ENCODE measurements at regions not wholly inside any gene's neighbourhood (a gene's known extent, or its start where the extent isn't known, plus 50 kb on each side); places are given as distances from the start of the nearest gene placed in this dataset.

DNA sequence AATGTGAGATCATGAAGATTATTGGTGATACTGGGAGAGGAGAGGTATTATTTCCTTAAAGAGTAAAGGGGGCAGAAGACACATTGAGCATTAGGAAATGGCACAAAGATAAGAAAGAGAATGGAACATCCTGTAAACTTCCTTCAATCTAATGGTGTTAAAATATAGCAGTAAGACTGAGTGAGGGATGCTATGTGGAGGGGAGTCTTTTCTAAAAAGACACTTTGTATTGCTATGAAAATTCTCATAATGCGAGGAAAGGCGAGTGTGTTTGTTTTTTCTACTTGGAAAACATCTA, 405.2 kb downstream of the ARL4A start:
- ChIA-PET CTCF (no interaction called here), POLR2A (ENCODE audit: low non-redundant PET) (no interaction called here)
- no peak overlapping the region for H3K27ac ChIP-seq
- no peak for DNase-seq (ENCODE audit: low spot score)
- TF ChIP-seq, protein P1, sequence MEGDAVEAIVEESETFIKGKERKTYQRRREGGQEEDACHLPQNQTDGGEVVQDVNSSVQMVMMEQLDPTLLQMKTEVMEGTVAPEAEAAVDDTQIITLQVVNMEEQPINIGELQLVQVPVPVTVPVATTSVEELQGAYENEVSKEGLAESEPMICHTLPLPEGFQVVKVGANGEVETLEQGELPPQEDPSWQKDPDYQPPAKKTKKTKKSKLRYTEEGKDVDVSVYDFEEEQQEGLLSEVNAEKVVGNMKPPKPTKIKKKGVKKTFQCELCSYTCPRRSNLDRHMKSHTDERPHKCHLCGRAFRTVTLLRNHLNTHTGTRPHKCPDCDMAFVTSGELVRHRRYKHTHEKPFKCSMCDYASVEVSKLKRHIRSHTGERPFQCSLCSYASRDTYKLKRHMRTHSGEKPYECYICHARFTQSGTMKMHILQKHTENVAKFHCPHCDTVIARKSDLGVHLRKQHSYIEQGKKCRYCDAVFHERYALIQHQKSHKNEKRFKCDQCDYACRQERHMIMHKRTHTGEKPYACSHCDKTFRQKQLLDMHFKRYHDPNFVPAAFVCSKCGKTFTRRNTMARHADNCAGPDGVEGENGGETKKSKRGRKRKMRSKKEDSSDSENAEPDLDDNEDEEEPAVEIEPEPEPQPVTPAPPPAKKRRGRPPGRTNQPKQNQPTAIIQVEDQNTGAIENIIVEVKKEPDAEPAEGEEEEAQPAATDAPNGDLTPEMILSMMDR (conservative IDR thresholded peaks at IDR 0.05; ENCODE audit: low read depth) = no peak

- CTCF ChIA-PET = interaction anchor here (0.6 kb wide), 1 partner anchor 406 kb away, joined by 4 read pairs; no protein-coding TSS in a partner anchor
- DNase-seq (ENCODE audit: low spot score) = no peak
Observed at GRCh38 chr7:13093160-13093559, 405.7 kb downstream of the ARL4A start.

GRCh38 chr7:13097499-13097898, 410.1 kb downstream of the ARL4A start:
- TF ChIP-seq, protein P1 (conservative IDR thresholded peaks at IDR 0.05; ENCODE audit: low read depth) = no peak
- DNase-seq (ENCODE audit: low spot score) = no peak
- ChIA-PET CTCF (interaction anchor here (0.6 kb wide), 1 partner anchor 490 kb away, joined by 4 read pairs; no protein-coding TSS in a partner anchor), POLR2A (ENCODE audit: low non-redundant PET) (no interaction called here)
- H3K27ac ChIP-seq = no peak overlapping the region

More at GRCh38 chr7:13093160-13093559, 405.7 kb downstream of the ARL4A start:
- no peak overlapping the region for H3K27ac ChIP-seq
- POLR2A ChIA-PET (ENCODE audit: low non-redundant PET) = no interaction called here
- TF ChIP-seq, protein P1 (conservative IDR thresholded peaks at IDR 0.05; ENCODE audit: low read depth) = no peak

DNA sequence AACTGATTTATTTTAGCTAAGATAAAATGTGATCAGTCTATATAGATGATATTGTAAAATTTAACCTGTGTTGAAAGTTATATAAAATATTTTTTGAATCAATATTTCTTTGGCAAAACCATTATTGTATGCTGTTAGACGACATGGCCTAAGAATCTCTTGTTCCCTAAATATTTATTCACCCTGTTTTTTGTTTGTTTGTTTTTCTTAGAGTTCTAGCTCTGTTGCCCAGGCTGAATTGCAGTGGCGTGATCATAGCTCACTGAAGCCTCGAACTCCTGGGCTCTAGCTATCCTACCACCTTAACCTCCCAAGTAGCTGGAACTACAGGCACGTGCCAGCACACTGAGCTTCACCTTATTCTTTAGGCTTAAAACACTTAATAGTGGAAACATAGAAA, 410.7 kb downstream of the ARL4A start:
- TF ChIP-seq, protein P1 (conservative IDR thresholded peaks at IDR 0.05; ENCODE audit: low read depth) = no peak
- no peak overlapping the region for H3K27ac ChIP-seq
- DNase-seq (ENCODE audit: low spot score) = no peak
- POLR2A ChIA-PET (ENCODE audit: low non-redundant PET) = no interaction called here
- CTCF ChIA-PET = no interaction called here

GRCh38 chr7:13099154-13099795, 411.8 kb downstream of the ARL4A start:
- TF ChIP-seq, protein P1 (conservative IDR thresholded peaks at IDR 0.05; ENCODE audit: low read depth) = no peak
- H3K27ac ChIP-seq = no peak overlapping the region
- DNase-seq (ENCODE audit: low spot score) = peak; percentile 49
- POLR2A ChIA-PET (ENCODE audit: low non-redundant PET) = no interaction called here
- CTCF ChIA-PET = no interaction called here

DNA sequence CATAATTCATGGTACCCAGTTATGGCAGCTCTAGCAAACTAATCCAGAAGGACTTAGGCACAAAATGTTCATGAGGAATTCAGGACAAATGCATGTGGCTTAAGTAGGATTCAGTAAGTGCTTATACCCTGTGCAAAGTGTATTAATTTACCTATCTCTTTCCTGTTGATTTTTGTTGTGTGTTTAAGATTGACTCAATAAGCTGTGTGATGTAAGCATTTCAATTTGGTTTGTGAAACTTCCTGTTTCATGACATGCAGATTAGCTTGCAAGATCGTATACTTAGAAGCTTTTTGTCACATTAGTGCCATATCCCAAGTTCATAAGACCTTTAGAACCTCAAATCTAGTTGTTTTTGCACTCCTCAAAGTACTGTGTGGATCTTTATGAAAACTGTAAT, 416.7 kb downstream of the ARL4A start:
- ChIA-PET CTCF (interaction anchor here (0.6 to 0.8 kb wide), 2 partner anchors 33 to 66 kb away, joined by 5 to 6 read pairs; no protein-coding TSS in a partner anchor), POLR2A (ENCODE audit: low non-redundant PET) (no interaction called here)
- DNase-seq (ENCODE audit: low spot score) = no peak
- H3K27ac ChIP-seq = no peak overlapping the region
- TF ChIP-seq, protein P1 (conservative IDR thresholded peaks at IDR 0.05; ENCODE audit: low read depth) = no peak

All from RWPE1 (cell line).